ENCODE measurements at regions not wholly inside any gene's neighbourhood (a gene's known extent, or its start where the extent isn't known, plus 50 kb on each side); places are given as distances from the start of the nearest gene placed in this dataset.

DNA sequence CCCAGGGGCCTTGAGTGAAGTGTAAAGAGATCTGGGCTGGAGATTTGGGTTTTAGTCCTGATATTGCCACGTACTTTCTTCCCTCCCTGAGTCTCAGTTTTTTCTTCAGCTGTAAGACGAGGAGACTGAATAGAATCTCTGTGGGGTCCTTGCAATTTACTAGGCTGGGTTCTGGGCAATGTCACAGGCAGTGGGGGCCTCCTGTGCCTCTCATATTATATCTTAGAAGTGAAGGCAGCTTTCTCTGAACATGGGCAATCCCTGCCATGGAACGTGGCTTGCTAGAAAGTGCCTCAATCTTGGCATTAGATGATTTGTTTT, 62.0 kb upstream of the PTPRJ start:
- WGBS, 2 experiments (ENCODE audit: extremely low coverage in 1 of 2, insufficient coverage in 1 of 2, insufficient read length in 1 of 2, insufficient replicate concordance in 2 of 2, low coverage in 1 of 2, low lambda C conversion rate in 2 of 2, missing lambda C conversion rate in 1 of 2) = 87% methylated on average over 3 of the region's 3 CpGs; no CpG with 5 or more reads in 1 of the 2 experiments

More for the DNA sequence above, 62.0 kb upstream of the PTPRJ start:
- Histone ChIP-seq H3K18ac (ENCODE audit: extremely low read depth, low read length) (no peak overlapping the region), H2AFZ (ENCODE audit: low read length) (peak overlapping the region; percentile 88), H2AK5ac (ENCODE audit: low read depth, low read length) (no peak overlapping the region), H3K4ac (replicated peaks; ENCODE audit: insufficient read length, low read depth, low read length) (no peak overlapping the region), H3K56ac (replicated peaks; ENCODE audit: insufficient read length, low read depth, low read length) (no peak overlapping the region), H2BK12ac (ENCODE audit: low read depth, low read length) (no peak overlapping the region), H3K4me3 (ENCODE audit: extremely low read depth in 1 of 4, insufficient read depth in 2 of 4, low read depth in 3 of 4, low read length in 4 of 4) (no peak overlapping the region), H3K9ac (replicated peaks in 1 of 4; ENCODE audit: extremely low read depth in 1 of 4, low read depth in 3 of 4, low read length in 3 of 4) (no peak overlapping the region), H2BK5ac (ENCODE audit: low read depth, low read length) (no peak overlapping the region), H3K23ac (ENCODE audit: insufficient read length) (no peak overlapping the region), H2BK120ac (replicated peaks; ENCODE audit: low read depth, low read length) (no peak overlapping the region), H3K9me3 (ENCODE audit: insufficient read depth in 2 of 2, low read depth in 1 of 2, low read length in 1 of 2) (no peaks in the 10 kb centered on the region), H4K8ac (ENCODE audit: extremely low read depth, insufficient read depth, low read length) (no peak overlapping the region), H3K79me2 (ENCODE audit: control insufficient read depth in 1 of 2, insufficient read depth in 2 of 2, low read length in 2 of 2) (no peaks in the 10 kb centered on the region), H4K20me1 (replicated peaks in 1 of 2; ENCODE audit: control insufficient read depth in 1 of 2, insufficient read depth in 2 of 2, low read length in 2 of 2) (no peaks in the 10 kb centered on the region), H3K79me1 (ENCODE audit: low read depth, low read length) (no peaks in the 10 kb centered on the region), H3K4me2 (ENCODE audit: insufficient read depth in 1 of 2, low read depth in 2 of 2, low read length in 2 of 2) (peak overlapping the region in 1 of 2 experiments; percentile 31; a peak in 1 of 4 replicates), H3K27ac (ENCODE audit: low read depth, low read length) (no peak overlapping the region), H3K14ac (ENCODE audit: insufficient read length) (no peak overlapping the region), H3K23me2 (ENCODE audit: low read depth, low read length) (no peaks in the 10 kb centered on the region), H2BK20ac (ENCODE audit: low read length) (no peak overlapping the region), H3K4me1 (replicated peaks in 1 of 4; ENCODE audit: control insufficient read depth in 3 of 4, insufficient read depth in 4 of 4, low read length in 3 of 4) (peaks cover 0 to 4% (median 2%) of the 10 kb centered on the region in 4 experiments; a peak in 2 of 7 replicates), H4K91ac (replicated peaks; ENCODE audit: insufficient read length, low read length) (no peak overlapping the region), H3K36me3 (ENCODE audit: control insufficient read depth in 2 of 4, insufficient read depth in 4 of 4, low read length in 3 of 4) (no peaks in the 10 kb centered on the region), H2BK15ac (ENCODE audit: low read length) (no peak overlapping the region), H3K27me3 (replicated peaks in 1 of 4; ENCODE audit: control insufficient read depth in 3 of 4, extremely low read depth in 1 of 4, insufficient read depth in 3 of 4, low read length in 3 of 4) (no peaks in the 10 kb centered on the region), H4K5ac (ENCODE audit: insufficient read length, low read depth, low read length) (no peak overlapping the region)
- TF ChIP-seq GTF2F1 (IDR thresholded peaks at IDR 0.05; ENCODE audit: borderline replicate concordance, low read depth, low read length) (no peak), SRF (IDR thresholded peaks at IDR 0.05; ENCODE audit: low read depth, low read length) (no peak), SIN3A (conservative IDR thresholded peaks at IDR 0.05 in 1 of 2, IDR thresholded peaks at IDR 0.05 in 1 of 2; ENCODE audit: low read depth in 1 of 2, low read length in 2 of 2) (no peak), PHF8 (conservative IDR thresholded peaks at IDR 0.05; ENCODE audit: low read depth, low read length) (no peak), NRF1 (IDR thresholded peaks at IDR 0.05; ENCODE audit: low read depth, low read length) (no peak), TCF12 (IDR thresholded peaks at IDR 0.05; ENCODE audit: low read depth, low read length) (no peak), BACH1 (IDR thresholded peaks at IDR 0.05; ENCODE audit: low read length) (no peak), CBX8 (IDR thresholded peaks at IDR 0.05; ENCODE audit: borderline replicate concordance, low read depth, low read length) (no peak), CBX5 (IDR thresholded peaks at IDR 0.05; ENCODE audit: low read depth, low read length) (no peak), POLR2AphosphoS5 (IDR thresholded peaks at IDR 0.05; ENCODE audit: low read depth, low read length) (no peak), RNF2 (IDR thresholded peaks at IDR 0.05; ENCODE audit: borderline replicate concordance, low read depth, low read length, missing control alignments, poor library complexity, severe bottlenecking) (no peak), EP300 (IDR thresholded peaks at IDR 0.05; ENCODE audit: borderline replicate concordance in 1 of 2, low read depth in 2 of 2, low read length in 2 of 2) (no peak)
- TF ChIP-seq, protein P1, sequence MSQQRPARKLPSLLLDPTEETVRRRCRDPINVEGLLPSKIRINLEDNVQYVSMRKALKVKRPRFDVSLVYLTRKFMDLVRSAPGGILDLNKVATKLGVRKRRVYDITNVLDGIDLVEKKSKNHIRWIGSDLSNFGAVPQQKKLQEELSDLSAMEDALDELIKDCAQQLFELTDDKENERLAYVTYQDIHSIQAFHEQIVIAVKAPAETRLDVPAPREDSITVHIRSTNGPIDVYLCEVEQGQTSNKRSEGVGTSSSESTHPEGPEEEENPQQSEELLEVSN (IDR thresholded peaks at IDR 0.05) = no peak
- FAIRE-seq (no peak), DNase-seq (ENCODE audit: low read depth in 1 of 2, low spot score in 2 of 2) (no peak)
- ChIA-PET CTCF (ENCODE audit: partially characterized antibody) (interaction anchor here (0.7 kb wide), 1 partner anchor 16 kb away, joined by 3 read pairs; no protein-coding TSS in a partner anchor), POLR2A (ENCODE audit: partially characterized antibody) (no interaction called here)

Data from H1 (cell line).